ENCODE measurements at regions not wholly inside any gene's neighbourhood (a gene's known extent, or its start where the extent isn't known, plus 50 kb on each side); places are given as distances from the start of the nearest gene placed in this dataset.

GRCh38 chr4:10897076-10897475 is 212.5 kb upstream of the CLNK start:
- no peak overlapping the region for H3K9ac ChIP-seq (ENCODE audit: insufficient read depth in 1 of 2, low read depth in 2 of 2, low read length in 2 of 2)
- POLR2A ChIA-PET = no interaction called here
- ATAC-seq = no peak
- H3K79me2 ChIP-seq (ENCODE audit: control insufficient read depth, insufficient read depth, low read length) = no peaks in the 10 kb centered on the region
- in situ Hi-C loops (cut with MboI) (no loop called here), intact Hi-C loops (cut with micrococcal nuclease) (no loop called here)
- BruUV-seq (replicated peaks) = no TSS peak
- H3K9me3 ChIP-seq (replicated peaks; ENCODE audit: control insufficient read depth, insufficient read depth, low read depth, low read length) = 0 out of 2 replicates have a peak, but pooled peaks cover 1% of the 10 kb centered on the region
- H4K20me1 ChIP-seq (replicated peaks; ENCODE audit: control insufficient read depth, insufficient read depth, low read length) = no peaks in the 10 kb centered on the region
- H2AFZ ChIP-seq (ENCODE audit: low read depth, low read length) = no peak overlapping the region
- no peaks in the 10 kb centered on the region for H3K27me3 ChIP-seq (ENCODE audit: control insufficient read depth in 2 of 2, insufficient read depth in 2 of 2, low read length in 2 of 2)
- no peak overlapping the region for H3K27ac ChIP-seq (ENCODE audit: extremely low read depth, low read depth, low read length)
- no peaks in the 10 kb centered on the region for H3K4me1 ChIP-seq (replicated peaks in 1 of 2; ENCODE audit: control insufficient read depth in 2 of 2, insufficient read depth in 2 of 2, low read length in 2 of 2)
- CTCF ChIA-PET (ENCODE audit: low intra/inter-chr PET ratio) = no interaction called here
- no peak for FAIRE-seq
- H3K9me1 ChIP-seq (ENCODE audit: control insufficient read depth, insufficient read depth, low read length) = no peaks in the 10 kb centered on the region
- H3K36me3 ChIP-seq (ENCODE audit: control insufficient read depth, insufficient read depth, low read length) = no peaks in the 10 kb centered on the region
- no peak for DNase-seq (ENCODE audit: extremely low read depth in 1 of 4, low spot score in 3 of 4)
- WGBS (ENCODE audit: insufficient coverage, low coverage, missing lambda C conversion rate) = 0% methylated on average over 5 of the region's 5 CpGs
- no peak overlapping the region for H3K4me2 ChIP-seq (ENCODE audit: insufficient read depth, low read length)
- no peak overlapping the region for H3K4me3 ChIP-seq
- TF ChIP-seq PCBP1 (IDR thresholded peaks at IDR 0.05; ENCODE audit: low read depth, low read length, poor library complexity, severe bottlenecking) (no peak), NR4A1 (CRISPR knock-in tag; IDR thresholded peaks at IDR 0.05) (no peak), NR4A1 (tag; IDR thresholded peaks at IDR 0.05) (no peak), JUNB (CRISPR knock-in tag; conservative IDR thresholded peaks at IDR 0.05) (no peak), FUS (optimal IDR thresholded peaks at IDR 0.05; ENCODE audit: low read depth, low read length) (no peak), POLR2A (conservative IDR thresholded peaks at IDR 0.05) (no peak), TCFL5 (CRISPR knock-in tag; conservative IDR thresholded peaks at IDR 0.05) (no peak)
- TF ChIP-seq, protein P1, sequence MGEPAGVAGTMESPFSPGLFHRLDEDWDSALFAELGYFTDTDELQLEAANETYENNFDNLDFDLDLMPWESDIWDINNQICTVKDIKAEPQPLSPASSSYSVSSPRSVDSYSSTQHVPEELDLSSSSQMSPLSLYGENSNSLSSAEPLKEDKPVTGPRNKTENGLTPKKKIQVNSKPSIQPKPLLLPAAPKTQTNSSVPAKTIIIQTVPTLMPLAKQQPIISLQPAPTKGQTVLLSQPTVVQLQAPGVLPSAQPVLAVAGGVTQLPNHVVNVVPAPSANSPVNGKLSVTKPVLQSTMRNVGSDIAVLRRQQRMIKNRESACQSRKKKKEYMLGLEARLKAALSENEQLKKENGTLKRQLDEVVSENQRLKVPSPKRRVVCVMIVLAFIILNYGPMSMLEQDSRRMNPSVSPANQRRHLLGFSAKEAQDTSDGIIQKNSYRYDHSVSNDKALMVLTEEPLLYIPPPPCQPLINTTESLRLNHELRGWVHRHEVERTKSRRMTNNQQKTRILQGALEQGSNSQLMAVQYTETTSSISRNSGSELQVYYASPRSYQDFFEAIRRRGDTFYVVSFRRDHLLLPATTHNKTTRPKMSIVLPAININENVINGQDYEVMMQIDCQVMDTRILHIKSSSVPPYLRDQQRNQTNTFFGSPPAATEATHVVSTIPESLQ (CRISPR knock-in tag; IDR thresholded peaks at IDR 0.05) = no peak
- TF ChIP-seq, protein P2, sequence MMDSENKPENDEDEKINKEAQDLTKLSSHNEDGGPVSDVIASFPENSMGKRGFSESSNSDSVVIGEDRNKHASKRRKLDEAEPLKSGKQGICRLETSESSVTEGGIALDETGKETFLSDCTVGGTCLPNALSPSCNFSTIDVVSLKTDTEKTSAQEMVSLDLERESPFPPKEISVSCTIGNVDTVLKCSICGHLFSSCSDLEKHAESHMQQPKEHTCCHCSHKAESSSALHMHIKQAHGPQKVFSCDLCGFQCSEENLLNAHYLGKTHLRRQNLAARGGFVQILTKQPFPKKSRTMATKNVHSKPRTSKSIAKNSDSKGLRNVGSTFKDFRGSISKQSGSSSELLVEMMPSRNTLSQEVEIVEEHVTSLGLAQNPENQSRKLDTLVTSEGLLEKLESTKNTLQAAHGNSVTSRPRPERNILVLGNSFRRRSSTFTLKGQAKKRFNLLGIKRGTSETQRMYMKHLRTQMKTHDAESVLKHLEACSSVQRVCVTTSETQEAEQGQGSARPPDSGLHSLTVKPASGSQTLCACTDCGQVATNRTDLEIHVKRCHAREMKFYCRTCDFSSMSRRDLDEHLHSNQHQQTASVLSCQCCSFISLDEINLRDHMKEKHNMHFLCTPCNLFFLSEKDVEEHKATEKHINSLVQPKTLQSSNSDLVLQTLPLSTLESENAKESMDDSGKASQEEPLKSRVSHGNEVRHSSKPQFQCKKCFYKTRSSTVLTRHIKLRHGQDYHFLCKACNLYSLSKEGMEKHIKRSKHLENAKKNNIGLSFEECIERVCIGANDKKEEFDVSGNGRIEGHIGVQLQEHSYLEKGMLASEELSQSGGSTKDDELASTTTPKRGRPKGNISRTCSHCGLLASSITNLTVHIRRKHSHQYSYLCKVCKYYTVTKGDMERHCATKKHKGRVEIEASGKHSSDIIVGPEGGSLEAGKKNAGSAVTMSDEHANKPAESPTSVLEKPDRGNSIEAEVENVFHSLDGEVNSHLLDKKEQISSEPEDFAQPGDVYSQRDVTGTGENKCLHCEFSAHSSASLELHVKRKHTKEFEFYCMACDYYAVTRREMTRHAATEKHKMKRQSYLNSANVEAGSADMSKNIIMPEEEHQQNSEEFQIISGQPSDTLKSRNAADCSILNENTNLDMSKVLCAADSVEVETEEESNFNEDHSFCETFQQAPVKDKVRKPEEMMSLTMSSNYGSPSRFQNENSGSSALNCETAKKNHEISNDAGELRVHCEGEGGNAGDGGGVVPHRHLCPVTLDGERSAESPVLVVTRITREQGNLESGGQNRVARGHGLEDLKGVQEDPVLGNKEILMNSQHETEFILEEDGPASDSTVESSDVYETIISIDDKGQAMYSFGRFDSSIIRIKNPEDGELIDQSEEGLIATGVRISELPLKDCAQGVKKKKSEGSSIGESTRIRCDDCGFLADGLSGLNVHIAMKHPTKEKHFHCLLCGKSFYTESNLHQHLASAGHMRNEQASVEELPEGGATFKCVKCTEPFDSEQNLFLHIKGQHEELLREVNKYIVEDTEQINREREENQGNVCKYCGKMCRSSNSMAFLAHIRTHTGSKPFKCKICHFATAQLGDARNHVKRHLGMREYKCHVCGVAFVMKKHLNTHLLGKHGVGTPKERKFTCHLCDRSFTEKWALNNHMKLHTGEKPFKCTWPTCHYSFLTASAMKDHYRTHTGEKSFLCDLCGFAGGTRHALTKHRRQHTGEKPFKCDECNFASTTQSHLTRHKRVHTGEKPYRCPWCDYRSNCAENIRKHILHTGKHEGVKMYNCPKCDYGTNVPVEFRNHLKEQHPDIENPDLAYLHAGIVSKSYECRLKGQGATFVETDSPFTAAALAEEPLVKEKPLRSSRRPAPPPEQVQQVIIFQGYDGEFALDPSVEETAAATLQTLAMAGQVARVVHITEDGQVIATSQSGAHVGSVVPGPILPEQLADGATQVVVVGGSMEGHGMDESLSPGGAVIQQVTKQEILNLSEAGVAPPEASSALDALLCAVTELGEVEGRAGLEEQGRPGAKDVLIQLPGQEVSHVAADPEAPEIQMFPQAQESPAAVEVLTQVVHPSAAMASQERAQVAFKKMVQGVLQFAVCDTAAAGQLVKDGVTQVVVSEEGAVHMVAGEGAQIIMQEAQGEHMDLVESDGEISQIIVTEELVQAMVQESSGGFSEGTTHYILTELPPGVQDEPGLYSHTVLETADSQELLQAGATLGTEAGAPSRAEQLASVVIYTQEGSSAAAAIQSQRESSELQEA (IDR thresholded peaks at IDR 0.05; ENCODE audit: low read depth) = no peak
- TF ChIP-seq, protein P3, sequence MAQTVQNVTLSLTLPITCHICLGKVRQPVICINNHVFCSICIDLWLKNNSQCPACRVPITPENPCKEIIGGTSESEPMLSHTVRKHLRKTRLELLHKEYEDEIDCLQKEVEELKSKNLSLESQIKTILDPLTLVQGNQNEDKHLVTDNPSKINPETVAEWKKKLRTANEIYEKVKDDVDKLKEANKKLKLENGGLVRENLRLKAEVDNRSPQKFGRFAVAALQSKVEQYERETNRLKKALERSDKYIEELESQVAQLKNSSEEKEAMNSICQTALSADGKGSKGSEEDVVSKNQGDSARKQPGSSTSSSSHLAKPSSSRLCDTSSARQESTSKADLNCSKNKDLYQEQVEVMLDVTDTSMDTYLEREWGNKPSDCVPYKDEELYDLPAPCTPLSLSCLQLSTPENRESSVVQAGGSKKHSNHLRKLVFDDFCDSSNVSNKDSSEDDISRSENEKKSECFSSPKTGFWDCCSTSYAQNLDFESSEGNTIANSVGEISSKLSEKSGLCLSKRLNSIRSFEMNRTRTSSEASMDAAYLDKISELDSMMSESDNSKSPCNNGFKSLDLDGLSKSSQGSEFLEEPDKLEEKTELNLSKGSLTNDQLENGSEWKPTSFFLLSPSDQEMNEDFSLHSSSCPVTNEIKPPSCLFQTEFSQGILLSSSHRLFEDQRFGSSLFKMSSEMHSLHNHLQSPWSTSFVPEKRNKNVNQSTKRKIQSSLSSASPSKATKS (CRISPR knock-in tag; IDR thresholded peaks at IDR 0.05) = no peak
